Breast epithelium (tissue), 4 donors: ENCODE measurements at regions not wholly inside any gene's neighbourhood (a gene's known extent, or its start where the extent isn't known, plus 50 kb on each side); places are given as distances from the start of the nearest gene placed in this dataset.

ENCODE experiments used
- DNase-seq, 2 donors: peaks; one replicate each; pipeline ENCODE4 v3.0.0-alpha.2; 2019; ENCODE audit warnings: low spot score in 2 of 2
- H3K27ac ChIP-seq, 2 donors: fragments of 200-600 bp; sonication (generic) in 1 of 2; one replicate each; pipeline ENCODE4 v1.5.1; 2016 to 2019; ENCODE audit warnings: mild to moderate bottlenecking in 1 of 2
- H3K27me3 ChIP-seq, 2 donors: fragments of 200-600 bp; sonication (generic) in 1 of 2; one replicate each; pipeline versions ENCODE4 v1.5.1 to v1.6.0; 2017 to 2019; ENCODE audit warnings: control low read depth in 1 of 2, mild to moderate bottlenecking in 1 of 2
- H3K36me3 ChIP-seq: fragments of 200-600 bp; one replicate; pipeline ENCODE4 v1.5.1; 2019
- H3K4me1 ChIP-seq, 2 donors: fragments of 200-600 bp; sonication (generic); one replicate each; pipeline ENCODE4 v1.5.1; 2016 to 2019; ENCODE audit warnings: control low read depth in 1 of 2
- H3K4me3 ChIP-seq, 3 donors: fragments of 200-600 bp; sonication (generic); 1 replicate in 2 of 3; 2 replicates in 1 of 3; pipeline ENCODE4 v1.5.1; 2016 to 2019; ENCODE audit warnings: mild to moderate bottlenecking in 3 of 3, moderate library complexity in 2 of 3
- H3K9me3 ChIP-seq, 2 donors: fragments of 200-600 bp; sonication (generic) in 1 of 2; one replicate each; pipeline ENCODE4 v1.5.1; 2016 to 2019; ENCODE audit warnings: control low read depth in 1 of 2
- CTCF ChIP-seq, 3 donors: fragments of 450-650 bp; IDR thresholded peaks; one replicate each; pipeline ENCODE4 v1.5.1; 2016 to 2017; ENCODE audit warnings: antibody characterized with exemption in 3 of 3, mild to moderate bottlenecking in 3 of 3, moderate library complexity in 3 of 3
- POLR2A ChIP-seq: fragments of 450-650 bp; IDR thresholded peaks from one replicate; pipeline ENCODE4 v1.6.1; 2016; ENCODE audit warnings: antibody characterized with exemption, mild to moderate bottlenecking, moderate library complexity
- POLR2AphosphoS5 ChIP-seq, 3 donors: sonication (generic); formaldehyde crosslinking; IDR thresholded peaks; one replicate each; pipeline ENCODE4 v1.6.1; 2017; ENCODE audit warnings: antibody characterized with exemption in 3 of 3
- intact Hi-C: fragments of 100-400 bp; cut with DNase I; formaldehyde crosslinking; loops from one replicate; pipeline ENCODE4 v1.15.1; 2023; ENCODE audit warnings: low total_unique reads

DNA sequence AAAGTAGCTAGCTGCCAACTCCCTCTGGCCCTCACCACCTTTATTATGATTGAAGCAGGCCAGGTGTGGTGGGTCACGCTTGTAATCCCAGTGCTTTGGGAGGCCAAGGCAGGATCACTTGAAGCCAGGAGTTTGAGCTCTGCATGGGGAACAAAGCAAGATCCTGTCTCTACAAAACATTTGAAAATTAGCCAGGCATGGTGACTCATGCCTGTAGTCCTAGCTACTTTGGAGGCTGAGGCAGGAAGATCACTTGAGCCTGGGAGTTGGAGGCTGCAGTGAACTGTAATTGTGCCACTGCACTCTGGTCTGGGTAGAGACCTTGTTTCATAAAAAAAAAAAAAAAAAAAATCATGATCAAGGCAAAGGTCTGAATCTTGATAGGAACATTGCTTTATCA lies 467.0 kb upstream of the DIPK2B start:
- Histone ChIP-seq H3K27me3 (peaks cover 0 to 32% of the 10 kb centered on the region in 2 donors), H3K9me3 (no peaks in the 10 kb centered on the region), H3K27ac (no peak overlapping the region), H3K4me3 (no peak overlapping the region), H3K4me1 (no peaks in the 10 kb centered on the region), H3K36me3 (no peaks in the 10 kb centered on the region)
- intact Hi-C loops = no loop called here
- no peak for DNase-seq
- TF ChIP-seq POLR2A = no peak
- no peak for TF ChIP-seq POLR2AphosphoS5 (IDR thresholded peaks at IDR 0.05)
- no peak for TF ChIP-seq CTCF (IDR thresholded peaks at IDR 0.05)

- H3K4me1 ChIP-seq = no peaks in the 10 kb centered on the region
- peaks cover 0 to 23% of the 10 kb centered on the region in 2 donors for H3K27me3 ChIP-seq
- H3K27ac ChIP-seq = no peak overlapping the region
- no peaks in the 10 kb centered on the region for H3K36me3 ChIP-seq
- H3K4me3 ChIP-seq = no peak overlapping the region
- DNase-seq = no peak
- no peaks in the 10 kb centered on the region for H3K9me3 ChIP-seq
- TF ChIP-seq POLR2AphosphoS5 (IDR thresholded peaks at IDR 0.05) = no peak
- TF ChIP-seq CTCF (IDR thresholded peaks at IDR 0.05) = no peak
- TF ChIP-seq POLR2A = no peak
- intact Hi-C loops = no loop called here
Observed at GRCh38 chrX:45664727-45665290, 464.1 kb upstream of the DIPK2B start.

DNA sequence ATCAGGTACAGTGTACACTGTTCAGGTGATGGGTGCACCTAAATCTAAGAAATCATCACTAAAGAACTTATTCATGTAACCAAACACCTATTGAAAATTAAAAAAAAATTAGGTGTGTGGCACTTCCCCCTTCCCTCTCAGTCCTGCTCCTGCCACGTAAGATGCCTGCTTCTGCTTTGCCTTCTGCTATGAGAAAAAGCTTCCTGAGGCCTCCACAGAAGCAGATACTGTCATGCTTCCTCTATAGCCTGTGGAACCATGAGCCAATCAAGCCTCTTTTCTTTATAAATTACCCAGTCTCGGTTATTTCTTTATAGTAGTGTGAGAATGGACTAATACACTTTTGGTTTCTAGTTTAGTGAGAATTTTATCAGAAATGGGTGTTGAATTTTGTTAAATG lies 459.8 kb upstream of the DIPK2B start:
- H3K36me3 ChIP-seq = no peaks in the 10 kb centered on the region
- no peak for DNase-seq
- peaks cover 0 to 10% of the 10 kb centered on the region in 2 donors for H3K27me3 ChIP-seq
- no peak overlapping the region for H3K4me3 ChIP-seq
- TF ChIP-seq CTCF (IDR thresholded peaks at IDR 0.05) (no peak), POLR2A (no peak), POLR2AphosphoS5 (IDR thresholded peaks at IDR 0.05) (no peak)
- H3K9me3 ChIP-seq = peaks cover 5 to 14% of the 10 kb centered on the region in 2 donors
- intact Hi-C loops = no loop called here
- no peak overlapping the region for H3K27ac ChIP-seq
- H3K4me1 ChIP-seq = no peaks in the 10 kb centered on the region

DNA sequence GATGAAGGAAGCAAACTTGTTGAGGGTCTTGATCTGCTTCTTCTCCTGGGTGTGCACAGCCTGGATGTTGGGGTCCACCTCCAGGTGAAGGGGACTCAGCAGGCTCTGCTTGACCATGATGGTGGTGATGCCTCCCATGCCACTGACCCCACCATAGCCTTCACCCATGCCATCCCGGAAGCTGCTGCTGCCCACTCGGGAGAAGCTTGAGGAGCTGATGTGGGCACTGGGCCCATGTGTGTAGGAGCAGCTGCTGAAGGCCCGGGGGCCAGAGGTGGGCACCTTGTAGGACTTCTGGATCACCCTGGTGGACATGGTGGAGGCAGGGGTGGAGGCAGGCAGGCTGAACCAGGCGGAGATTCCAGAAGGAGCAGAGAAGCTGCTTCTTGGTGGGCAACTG lies 432.7 kb upstream of the DIPK2B start:
- TF ChIP-seq POLR2AphosphoS5 (IDR thresholded peaks at IDR 0.05) (no peak), CTCF (IDR thresholded peaks at IDR 0.05) (no peak), POLR2A (no peak)
- DNase-seq = no peak
- H3K9me3 ChIP-seq = peaks cover 0 to 13% of the 10 kb centered on the region in 2 donors
- no peak overlapping the region for H3K27ac ChIP-seq
- H3K27me3 ChIP-seq = peaks cover 0 to 12% of the 10 kb centered on the region in 2 donors
- no peak overlapping the region for H3K4me3 ChIP-seq
- H3K36me3 ChIP-seq = no peaks in the 10 kb centered on the region
- no peaks in the 10 kb centered on the region for H3K4me1 ChIP-seq
- intact Hi-C loops = no loop called here

DNA sequence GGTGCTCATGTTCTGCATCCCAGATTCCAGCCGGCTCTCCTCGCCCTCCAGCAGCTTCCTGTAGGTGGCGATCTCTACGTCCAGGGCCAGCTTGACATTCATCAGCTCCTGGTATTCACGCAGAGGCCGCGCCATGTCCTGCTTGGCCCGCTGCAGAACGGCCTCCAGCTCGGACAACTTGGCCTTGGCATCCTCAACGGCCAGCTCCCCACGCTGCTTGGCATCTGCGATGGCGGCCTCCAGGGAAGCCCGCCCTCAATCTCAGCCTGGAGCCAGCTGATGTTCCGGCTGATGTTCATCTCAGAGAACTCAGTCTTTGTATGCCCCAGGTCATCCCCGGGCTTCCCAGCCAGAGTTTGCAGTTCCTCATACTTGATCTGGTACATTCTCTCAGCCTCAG lies 431.8 kb upstream of the DIPK2B start:
- H3K4me3 ChIP-seq = no peak overlapping the region
- H3K36me3 ChIP-seq = no peaks in the 10 kb centered on the region
- H3K27me3 ChIP-seq = peaks cover 0 to 12% of the 10 kb centered on the region in 2 donors
- H3K9me3 ChIP-seq = peaks cover 0 to 13% of the 10 kb centered on the region in 2 donors
- intact Hi-C loops = no loop called here
- TF ChIP-seq POLR2A (no peak), CTCF (IDR thresholded peaks at IDR 0.05) (no peak), POLR2AphosphoS5 (IDR thresholded peaks at IDR 0.05) (no peak)
- H3K4me1 ChIP-seq = no peaks in the 10 kb centered on the region
- no peak for DNase-seq
- no peak overlapping the region for H3K27ac ChIP-seq
